ENCODE measurements at regions not wholly inside any gene's neighbourhood (a gene's known extent, or its start where the extent isn't known, plus 50 kb on each side); places are given as distances from the start of the nearest gene placed in this dataset.

DNA sequence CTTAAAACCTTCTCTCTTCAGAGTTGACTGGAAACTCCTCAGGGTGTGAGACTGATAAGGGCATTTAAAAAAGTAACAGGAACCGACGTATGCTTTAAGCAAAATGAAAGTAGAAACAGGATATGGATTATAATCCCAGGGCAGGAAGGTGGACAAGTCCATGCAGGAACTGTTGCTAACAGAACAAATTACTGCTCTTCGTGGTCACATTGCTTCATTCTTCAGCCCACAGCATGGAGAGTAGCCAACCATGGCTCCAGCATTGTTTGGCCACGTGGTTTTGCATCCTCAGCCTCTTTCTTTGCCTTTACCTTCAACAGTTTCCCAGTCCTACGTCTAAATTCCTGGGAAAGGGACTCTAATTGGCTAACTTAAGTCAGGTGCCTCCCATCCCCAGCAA is 563.1 kb upstream of the ISX start:
- H3K9me3 ChIP-seq (ENCODE audit: control extremely low read depth in 1 of 3, control insufficient read depth in 2 of 3, insufficient read depth in 1 of 3, low read length in 2 of 3), result no peaks in the 10 kb centered on the region
- no peak overlapping the region for H3K27ac ChIP-seq (ENCODE audit: low read length in 2 of 2)
- H3K27me3 ChIP-seq (replicated peaks in 1 of 4; ENCODE audit: control extremely low read depth in 1 of 4, control insufficient read depth in 3 of 4, insufficient read depth in 4 of 4, low read length in 3 of 4), result no peaks in the 10 kb centered on the region
- no peaks in the 10 kb centered on the region for H3K4me1 ChIP-seq (ENCODE audit: control insufficient read depth in 2 of 2, insufficient read depth in 2 of 2, low read length in 2 of 2)
- no peak for DNase-seq
- no peak overlapping the region for H3K4me2 ChIP-seq (replicated peaks; ENCODE audit: low read depth, low read length, poor library complexity, severe bottlenecking)
- ATAC-seq (ENCODE audit: low read depth), result no peak
- POLR2A ChIA-PET, result no interaction called here
- Mint-ChIP-seq H3K27ac (no peak overlapping the region), H3K4me1 (no peaks in the 10 kb centered on the region), H3K4me3 (no peak overlapping the region), H3K9me3 (ENCODE audit: insufficient read depth) (no peaks in the 10 kb centered on the region), H3K27me3 (no peaks in the 10 kb centered on the region)
- intact Hi-C loops (cut with micrococcal nuclease), result no loop called here
- no peaks in the 10 kb centered on the region for H3K36me3 ChIP-seq (replicated peaks in 1 of 2; ENCODE audit: control extremely low read depth in 1 of 2, control insufficient read depth in 1 of 2, extremely low read depth in 1 of 2, insufficient read depth in 2 of 2, low read length in 1 of 2)
- H2AFZ ChIP-seq (ENCODE audit: insufficient read depth, low read depth, low read length, poor library complexity, severe bottlenecking), result no peak overlapping the region
- no peak overlapping the region for H3K9ac ChIP-seq (ENCODE audit: low read length)
- CTCF ChIA-PET, result no interaction called here
- no peaks in the 10 kb centered on the region for H4K20me1 ChIP-seq (ENCODE audit: control insufficient read depth, insufficient read depth, low read length, poor library complexity, severe bottlenecking)
- no peak overlapping the region for H3K4me3 ChIP-seq (ENCODE audit: control extremely low read depth in 1 of 5, extremely low read depth in 1 of 5, insufficient read depth in 1 of 5, low read depth in 2 of 5, low read length in 4 of 5)
- 7% methylated on average over 2 of the region's 5 CpGs for WGBS (ENCODE audit: insufficient coverage)
- TF ChIP-seq EZH2 (IDR thresholded peaks at IDR 0.05; ENCODE audit: borderline replicate concordance, insufficient read depth, low read depth, low read length, poor library complexity, severe bottlenecking), result no peak
- TF ChIP-seq, protein P1, sequence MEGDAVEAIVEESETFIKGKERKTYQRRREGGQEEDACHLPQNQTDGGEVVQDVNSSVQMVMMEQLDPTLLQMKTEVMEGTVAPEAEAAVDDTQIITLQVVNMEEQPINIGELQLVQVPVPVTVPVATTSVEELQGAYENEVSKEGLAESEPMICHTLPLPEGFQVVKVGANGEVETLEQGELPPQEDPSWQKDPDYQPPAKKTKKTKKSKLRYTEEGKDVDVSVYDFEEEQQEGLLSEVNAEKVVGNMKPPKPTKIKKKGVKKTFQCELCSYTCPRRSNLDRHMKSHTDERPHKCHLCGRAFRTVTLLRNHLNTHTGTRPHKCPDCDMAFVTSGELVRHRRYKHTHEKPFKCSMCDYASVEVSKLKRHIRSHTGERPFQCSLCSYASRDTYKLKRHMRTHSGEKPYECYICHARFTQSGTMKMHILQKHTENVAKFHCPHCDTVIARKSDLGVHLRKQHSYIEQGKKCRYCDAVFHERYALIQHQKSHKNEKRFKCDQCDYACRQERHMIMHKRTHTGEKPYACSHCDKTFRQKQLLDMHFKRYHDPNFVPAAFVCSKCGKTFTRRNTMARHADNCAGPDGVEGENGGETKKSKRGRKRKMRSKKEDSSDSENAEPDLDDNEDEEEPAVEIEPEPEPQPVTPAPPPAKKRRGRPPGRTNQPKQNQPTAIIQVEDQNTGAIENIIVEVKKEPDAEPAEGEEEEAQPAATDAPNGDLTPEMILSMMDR (IDR thresholded peaks at IDR 0.05), result no peak
- H3K79me2 ChIP-seq (ENCODE audit: control insufficient read depth, insufficient read depth, low read length), result no peaks in the 10 kb centered on the region

DNA sequence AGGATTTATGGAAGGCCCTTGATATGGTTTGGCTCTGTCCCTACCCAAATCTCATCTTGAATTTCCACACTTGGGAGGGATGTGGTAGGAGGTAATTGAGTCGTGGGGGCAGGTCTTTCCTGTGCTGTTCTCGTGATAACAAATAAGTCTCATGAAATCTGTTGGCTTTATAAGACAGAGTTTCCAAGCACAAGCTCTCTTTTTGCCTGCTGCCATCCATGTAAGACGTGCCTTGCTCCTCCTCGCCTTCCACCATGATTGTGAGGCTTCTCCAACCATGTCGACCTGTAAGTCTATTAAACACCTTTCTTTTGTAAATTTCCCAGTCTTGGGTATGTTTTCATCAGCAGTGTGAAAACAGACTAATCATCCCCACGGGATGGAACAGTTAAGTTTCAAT is 557.2 kb upstream of the ISX start:
- ATAC-seq (ENCODE audit: low read depth), result no peak
- Mint-ChIP-seq H3K27me3 (no peaks in the 10 kb centered on the region), H3K4me1 (no peaks in the 10 kb centered on the region)

More for the DNA sequence above, 557.2 kb upstream of the ISX start:
- WGBS (ENCODE audit: insufficient coverage), result 70% methylated on average over 5 of the region's 6 CpGs
- H4K20me1 ChIP-seq (ENCODE audit: control insufficient read depth, insufficient read depth, low read length, poor library complexity, severe bottlenecking), result no peaks in the 10 kb centered on the region
- TF ChIP-seq, protein P1 (IDR thresholded peaks at IDR 0.05), result no peak
- TF ChIP-seq EZH2 (IDR thresholded peaks at IDR 0.05; ENCODE audit: borderline replicate concordance, insufficient read depth, low read depth, low read length, poor library complexity, severe bottlenecking), result no peak
- H3K4me3 ChIP-seq (ENCODE audit: control extremely low read depth in 1 of 5, extremely low read depth in 1 of 5, insufficient read depth in 1 of 5, low read depth in 2 of 5, low read length in 4 of 5), result no peak overlapping the region
- no peak overlapping the region for H3K4me2 ChIP-seq (replicated peaks; ENCODE audit: low read depth, low read length, poor library complexity, severe bottlenecking)
- H3K9ac ChIP-seq (ENCODE audit: low read length), result no peak overlapping the region
- POLR2A ChIA-PET, result no interaction called here
- no peaks in the 10 kb centered on the region for H3K9me3 ChIP-seq (ENCODE audit: control extremely low read depth in 1 of 3, control insufficient read depth in 2 of 3, insufficient read depth in 1 of 3, low read length in 2 of 3)
- no peaks in the 10 kb centered on the region for H3K36me3 ChIP-seq (replicated peaks in 1 of 2; ENCODE audit: control extremely low read depth in 1 of 2, control insufficient read depth in 1 of 2, extremely low read depth in 1 of 2, insufficient read depth in 2 of 2, low read length in 1 of 2)
- Mint-ChIP-seq H3K4me3 (no peak overlapping the region), H3K27ac (no peak overlapping the region), H3K9me3 (ENCODE audit: insufficient read depth) (no peaks in the 10 kb centered on the region)
- no peak for DNase-seq
- H3K4me1 ChIP-seq (ENCODE audit: control insufficient read depth in 2 of 2, insufficient read depth in 2 of 2, low read length in 2 of 2), result no peaks in the 10 kb centered on the region
- H3K79me2 ChIP-seq (ENCODE audit: control insufficient read depth, insufficient read depth, low read length), result no peaks in the 10 kb centered on the region
- CTCF ChIA-PET, result no interaction called here
- H2AFZ ChIP-seq (ENCODE audit: insufficient read depth, low read depth, low read length, poor library complexity, severe bottlenecking), result no peak overlapping the region
- H3K27ac ChIP-seq (ENCODE audit: low read length in 2 of 2), result no peak overlapping the region
- H3K27me3 ChIP-seq (replicated peaks in 1 of 4; ENCODE audit: control extremely low read depth in 1 of 4, control insufficient read depth in 3 of 4, insufficient read depth in 4 of 4, low read length in 3 of 4), result no peaks in the 10 kb centered on the region
- intact Hi-C loops (cut with micrococcal nuclease), result no loop called here

Data from B cell (primary cell).